ENCODE measurements at regions not wholly inside any gene's neighbourhood (a gene's known extent, or its start where the extent isn't known, plus 50 kb on each side); places are given as distances from the start of the nearest gene placed in this dataset.
A peak's percentile ranks its signal among the peaks of the same experiment; 100 is the strongest.
"Not testable (repeated sequence)": the region's sequence is repeated elsewhere in the genome, so short reads cannot be mapped to it uniquely, and the experiment has no call there.

DNA sequence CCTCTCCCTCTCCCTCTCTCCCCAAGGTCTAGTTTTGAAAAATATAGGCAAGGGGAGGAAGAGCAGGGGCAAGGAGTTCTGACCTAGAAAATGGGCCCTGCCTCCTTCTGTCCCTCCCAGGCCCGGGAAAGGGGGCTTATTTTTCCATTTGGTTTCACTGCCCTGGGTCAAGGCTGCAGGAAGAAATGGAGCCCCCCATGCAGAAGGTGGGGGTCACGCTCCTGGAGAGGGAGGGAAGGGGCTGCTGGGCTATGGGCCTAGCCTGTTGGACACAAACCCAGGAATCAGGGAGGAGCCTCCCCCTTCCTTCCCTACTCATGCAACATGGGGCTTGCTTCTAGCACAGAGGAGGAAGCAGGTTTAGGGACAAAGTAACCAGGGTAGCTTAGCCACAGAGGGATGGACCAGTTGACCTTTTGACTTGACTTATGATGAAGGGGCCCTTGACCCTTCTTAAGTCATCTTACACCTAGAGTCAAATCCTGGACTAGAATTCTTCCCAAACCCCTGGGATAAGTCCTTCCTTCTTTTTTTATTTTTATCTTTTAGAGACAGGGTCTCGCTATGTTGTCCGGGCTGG, 70.4 kb upstream of the SSBP3 start:
- no peak for DNase-seq
- intact Hi-C loops (cut with DNase I): no loop called here

DNA sequence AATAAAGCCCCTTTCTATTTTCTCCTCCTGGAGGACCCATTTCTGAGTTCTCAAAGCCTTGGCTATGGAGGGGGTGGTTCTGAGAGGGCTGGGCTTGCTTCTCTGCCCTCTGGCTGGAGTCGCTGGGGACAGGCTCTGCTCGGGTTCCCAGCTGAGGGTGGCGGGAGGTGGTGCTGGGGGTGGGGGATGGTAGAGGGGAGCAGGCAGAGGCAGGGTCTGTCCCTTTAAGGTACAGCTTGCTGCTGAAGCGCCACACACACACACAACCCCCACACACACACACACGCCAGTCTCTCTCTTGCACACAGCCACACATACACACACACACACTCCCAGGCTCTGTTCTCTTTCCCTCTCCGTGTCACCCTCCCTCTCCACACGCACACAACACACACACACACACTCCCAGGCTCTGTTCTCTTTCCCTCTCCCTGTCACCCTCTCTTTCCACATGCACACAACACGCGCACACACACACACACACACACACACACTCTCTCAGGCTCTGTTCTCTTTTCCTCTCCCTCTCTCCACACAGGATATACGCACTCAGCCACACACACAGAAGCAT, 69.8 kb upstream of the SSBP3 start:
- intact Hi-C loops (cut with DNase I): no loop called here
- peak in 2 of 42 donors; percentile 17 to 39 for DNase-seq

DNA sequence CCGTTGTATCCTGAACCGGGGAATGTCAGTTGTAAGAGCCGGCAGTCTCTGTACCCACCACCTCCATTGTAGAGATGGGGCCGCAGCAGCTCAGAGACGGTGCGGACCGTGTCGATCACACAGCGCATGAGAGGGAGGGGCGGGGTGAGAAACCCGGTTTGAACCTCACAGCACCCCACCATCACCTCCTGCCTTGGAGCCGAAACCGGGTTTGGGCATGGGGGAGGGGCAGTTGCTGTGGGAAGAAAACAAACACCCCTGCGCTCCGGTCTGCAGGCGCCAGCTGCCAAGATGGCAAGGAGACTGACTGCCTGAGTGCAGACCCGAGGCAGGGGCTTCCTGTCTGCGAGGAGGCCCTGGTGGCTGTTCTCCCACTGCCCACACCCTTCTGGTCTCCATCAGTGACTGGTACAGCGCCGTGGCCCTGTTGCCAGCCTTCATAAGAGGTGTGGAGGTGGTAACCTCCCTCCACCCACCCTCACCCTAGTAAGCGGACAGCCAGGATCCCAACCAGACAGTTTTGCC, 69.2 kb upstream of the SSBP3 start:
- intact Hi-C loops (cut with DNase I): no loop called here
- DNase-seq: peak in 3 of 42 donors; percentile 9 to 37 (median 12)

DNA sequence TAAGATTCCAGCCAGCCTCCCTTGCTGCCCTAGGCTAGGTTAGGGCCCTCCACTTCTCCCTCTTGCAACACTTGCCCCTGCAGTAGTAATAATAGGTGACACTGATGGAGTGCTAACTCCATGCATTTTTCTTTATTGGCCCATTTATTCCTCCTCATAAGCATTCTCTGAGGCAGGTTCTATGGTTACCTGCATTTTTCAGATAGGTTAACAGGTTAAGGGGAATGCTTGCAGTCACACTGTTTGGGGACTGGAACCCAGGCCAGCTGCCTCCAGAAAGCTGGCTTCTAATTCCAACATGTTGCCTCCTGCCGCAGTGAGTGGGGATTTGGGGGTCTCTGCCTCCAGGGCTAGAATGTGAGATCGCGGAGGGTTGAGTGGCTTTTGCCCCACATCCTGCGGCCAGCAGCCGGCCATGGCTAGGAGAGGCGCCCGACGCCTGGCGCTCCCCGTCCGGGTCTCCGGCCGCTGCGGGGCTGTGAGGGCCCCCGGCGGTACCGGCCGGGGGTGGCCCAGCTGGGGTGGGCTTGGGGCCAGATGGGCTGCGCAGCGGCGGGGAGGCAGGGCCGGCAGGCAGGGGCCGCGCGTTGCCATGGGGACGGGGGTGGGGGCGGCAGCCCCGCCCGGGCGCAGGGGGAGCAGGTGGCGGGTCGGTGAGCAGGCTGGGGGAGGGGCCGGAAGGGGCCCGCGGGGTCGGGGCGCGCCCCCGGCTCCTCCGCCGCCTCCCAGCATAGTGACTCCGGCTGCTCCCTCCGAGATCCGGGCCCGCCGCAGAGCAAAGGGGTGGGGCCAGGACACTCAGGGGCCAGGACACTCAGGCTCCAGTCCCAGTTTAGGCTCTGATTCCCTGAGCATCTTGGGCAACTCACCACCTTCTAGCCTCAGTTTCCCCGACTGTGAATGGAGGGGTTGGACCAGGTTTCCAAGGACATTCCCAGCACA, 68.4 kb upstream of the SSBP3 start:
- DNase-seq: peak in 2 of 42 donors; percentile 7 to 11
- intact Hi-C loops (cut with DNase I): no loop called here

DNA sequence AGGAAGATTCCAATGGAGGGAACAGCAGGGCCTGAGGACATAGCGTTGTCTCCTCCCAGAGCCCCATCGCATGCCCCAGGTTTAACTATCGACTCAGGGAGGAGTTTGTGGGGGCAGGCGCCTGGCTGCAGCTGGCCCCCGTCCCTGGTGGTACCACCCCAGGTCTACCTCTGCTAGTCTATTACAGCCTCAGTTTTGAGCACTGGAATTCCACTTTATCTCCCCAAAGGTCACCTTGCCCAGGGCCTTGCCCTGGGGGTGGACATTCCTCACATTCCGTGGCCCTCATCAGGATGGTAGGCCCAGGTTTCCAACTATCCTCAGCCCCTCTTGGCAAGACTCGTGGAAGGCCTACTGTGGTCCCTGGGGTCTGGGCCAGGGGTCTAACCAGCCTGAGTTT, 65.4 kb upstream of the SSBP3 start:
- intact Hi-C loops (cut with DNase I): no loop called here
- DNase-seq: no peak

DNA sequence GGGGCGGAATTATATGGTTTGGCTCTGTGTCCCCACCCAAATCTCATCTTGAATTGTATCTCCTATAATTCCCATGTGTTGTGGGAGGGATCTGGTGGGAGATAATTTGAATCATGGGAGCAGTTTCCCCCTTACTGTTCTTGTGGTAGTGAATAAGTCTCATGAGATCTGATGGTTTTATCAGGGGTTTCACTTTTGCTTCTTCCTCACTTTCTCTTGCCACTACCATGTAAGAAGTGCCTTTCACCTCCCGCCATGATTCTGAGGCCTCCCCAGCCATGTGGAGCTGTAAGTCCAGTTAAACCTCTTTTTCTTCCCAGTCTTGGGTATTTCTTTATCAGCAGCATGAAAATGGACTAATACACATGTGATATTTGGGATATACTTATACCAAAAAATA, 63.2 kb upstream of the SSBP3 start:
- DNase-seq; intact Hi-C loops (cut with DNase I): not testable (repeated sequence)

DNA sequence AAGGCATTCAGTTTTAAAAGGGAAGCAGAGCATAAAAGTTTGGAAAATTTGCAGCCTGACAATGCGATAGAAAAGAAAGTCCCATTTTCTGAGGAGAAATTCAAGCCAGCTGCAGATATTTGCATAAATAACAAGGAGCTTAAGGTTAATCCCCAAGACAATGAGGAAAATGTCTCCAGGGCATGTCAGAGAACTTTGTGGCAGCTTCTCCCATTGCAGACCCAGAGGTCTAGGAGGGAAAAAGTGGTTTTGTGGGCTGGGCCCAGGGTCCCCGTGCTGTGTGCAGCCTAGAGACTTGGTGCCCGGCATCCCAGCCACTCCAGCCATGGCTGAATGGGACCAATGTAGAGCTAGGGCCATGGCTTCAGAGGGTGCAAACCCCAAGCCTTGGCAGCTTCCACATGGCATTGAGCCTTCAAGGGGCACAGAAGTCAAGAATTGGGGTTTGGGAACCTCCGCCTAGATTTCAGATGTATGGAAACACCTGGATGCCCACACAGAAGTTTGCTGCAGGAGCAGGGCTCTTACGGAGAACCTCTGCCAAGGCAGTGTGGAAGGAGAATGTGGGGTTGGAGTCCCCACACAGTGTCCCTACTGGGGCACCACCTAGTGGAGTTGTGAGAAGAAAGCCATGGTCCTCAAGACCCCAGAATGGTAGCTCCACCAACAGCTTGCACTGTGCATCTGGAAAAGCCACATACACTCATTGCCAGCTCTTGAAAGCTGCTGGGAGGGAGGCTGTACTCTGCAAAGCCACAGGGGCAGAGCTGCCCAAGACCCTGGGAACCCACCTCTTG, 62.3 kb upstream of the SSBP3 start:
- DNase-seq: peak in 2 of 42 donors; percentile 1 to 7
- intact Hi-C loops (cut with DNase I): not testable (repeated sequence)

DNA sequence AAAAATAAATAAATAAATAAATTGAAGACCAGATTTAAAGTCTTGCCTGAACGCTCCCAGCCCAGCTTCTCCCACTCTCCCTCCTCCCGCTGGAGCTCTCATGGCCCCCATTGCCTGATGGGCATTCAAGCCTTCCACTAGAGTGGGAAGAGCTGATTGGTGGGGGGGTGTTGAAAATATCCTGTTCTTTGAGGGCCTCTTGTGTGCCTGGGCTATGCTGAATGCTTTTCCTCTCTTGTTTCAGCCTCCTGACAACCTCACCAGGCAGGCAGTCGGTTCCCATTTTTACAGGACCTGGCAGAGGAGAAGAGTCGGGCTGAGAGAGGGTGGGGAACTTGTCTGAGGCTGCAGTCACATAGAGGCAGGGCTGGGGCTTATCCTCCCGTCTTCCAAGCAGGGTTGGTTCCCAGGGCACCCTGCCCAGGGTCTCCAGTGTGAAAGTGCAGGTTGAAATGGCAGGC, 59.2 kb upstream of the SSBP3 start:
- peak in 6 of 42 donors; percentile 7 to 41 (median 22) for DNase-seq
- intact Hi-C loops (cut with DNase I): no loop called here

DNA sequence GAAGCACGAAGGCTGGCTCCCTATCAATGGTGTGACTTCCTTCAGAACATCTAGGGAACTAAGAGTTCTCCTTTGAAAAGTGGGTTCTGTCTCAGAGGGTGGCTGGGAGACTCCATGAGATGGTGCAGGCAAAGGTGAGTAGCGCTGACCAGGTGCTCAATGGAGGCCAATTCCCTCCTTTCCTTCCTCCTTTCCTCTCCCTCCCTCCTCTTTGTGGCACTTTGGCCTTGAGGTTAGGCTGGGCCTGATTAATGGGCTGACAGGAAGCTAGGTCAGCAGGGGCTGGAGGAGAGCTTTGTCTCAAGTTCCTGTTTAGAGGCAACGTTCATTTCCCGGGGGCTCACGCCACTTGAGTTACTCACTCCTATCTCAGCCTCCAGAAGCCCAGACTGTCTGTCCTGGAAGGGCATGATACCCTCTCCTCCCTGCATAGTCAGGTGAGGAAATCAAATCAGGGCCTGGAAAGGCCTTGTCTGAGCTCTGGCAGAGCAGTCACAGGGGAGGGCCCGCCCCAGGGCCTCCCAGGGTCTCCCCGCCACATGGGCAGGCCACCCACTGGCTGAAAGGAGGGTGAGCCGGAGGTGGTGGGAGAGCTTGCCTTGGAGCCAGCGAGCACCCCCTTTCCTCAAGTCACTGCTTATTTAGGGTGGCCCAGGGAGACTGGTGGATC, 58.4 kb upstream of the SSBP3 start:
- intact Hi-C loops (cut with DNase I): no loop called here
- DNase-seq: peak in 4 of 42 donors; percentile 5 to 27 (median 20)

DNA sequence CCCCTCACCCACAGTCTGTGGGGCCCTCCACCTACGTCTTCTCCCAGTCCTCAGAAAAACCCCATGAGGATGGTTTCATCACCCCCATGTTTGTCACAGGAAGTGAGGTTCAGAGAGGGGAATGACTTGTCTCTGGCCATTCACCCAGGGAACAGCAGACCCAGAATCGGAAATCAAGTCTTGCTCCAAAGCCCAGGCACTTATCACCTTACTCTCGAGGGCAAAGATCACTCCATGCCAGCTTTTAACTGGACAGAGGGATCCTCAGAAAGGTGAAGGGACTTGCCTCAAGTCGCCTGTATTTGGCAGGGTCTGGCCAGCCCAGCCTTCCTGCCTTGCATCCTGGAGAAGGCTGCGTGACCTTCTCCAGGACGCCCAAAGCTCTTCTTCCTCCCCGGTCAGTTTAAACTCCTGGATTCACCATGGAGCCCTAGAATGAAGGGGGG, 57.9 kb upstream of the SSBP3 start:
- intact Hi-C loops (cut with DNase I): no loop called here
- peak in 3 of 42 donors; percentile 4 to 5 (median 4) for DNase-seq

DNA sequence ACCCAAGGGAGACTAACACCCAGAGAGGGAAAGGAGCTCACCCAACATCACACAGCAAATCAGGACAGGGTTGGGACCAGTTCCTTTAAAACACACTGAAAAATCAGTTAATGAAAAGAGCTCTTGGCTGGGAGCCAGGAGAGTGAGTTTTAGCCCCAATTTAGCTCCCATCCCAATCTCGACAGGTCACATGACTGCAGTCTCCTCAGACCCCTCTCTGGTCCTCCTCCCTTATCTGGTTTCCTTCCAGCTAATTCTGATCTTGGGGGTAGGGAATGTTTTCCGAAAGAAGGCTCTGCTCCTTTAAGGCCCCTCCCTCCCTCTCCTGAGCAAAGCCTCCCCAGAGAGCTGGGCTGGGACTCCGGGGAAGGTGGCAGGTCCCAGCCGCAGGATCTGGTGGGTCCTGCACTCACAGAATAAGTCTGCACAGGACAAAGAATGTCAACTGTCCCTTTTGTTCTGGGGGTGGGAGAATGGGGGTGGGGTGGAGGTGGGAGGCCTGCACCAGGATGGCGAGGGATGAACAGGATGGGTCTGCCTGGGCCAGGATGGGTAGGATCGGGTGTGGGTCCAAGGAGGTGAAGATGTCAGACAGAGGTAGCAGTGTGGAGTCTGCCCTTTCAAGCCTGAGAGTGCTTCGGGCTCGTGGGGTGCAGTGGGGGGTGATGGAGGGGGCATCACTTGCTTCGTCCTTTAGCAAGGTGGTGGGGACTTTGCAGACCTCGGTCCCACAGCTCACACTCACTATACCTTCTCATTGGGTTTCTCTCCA, 57.3 kb upstream of the SSBP3 start:
- intact Hi-C loops (cut with DNase I): no loop called here
- peak in 2 of 42 donors; percentile 4 to 18 for DNase-seq

DNA sequence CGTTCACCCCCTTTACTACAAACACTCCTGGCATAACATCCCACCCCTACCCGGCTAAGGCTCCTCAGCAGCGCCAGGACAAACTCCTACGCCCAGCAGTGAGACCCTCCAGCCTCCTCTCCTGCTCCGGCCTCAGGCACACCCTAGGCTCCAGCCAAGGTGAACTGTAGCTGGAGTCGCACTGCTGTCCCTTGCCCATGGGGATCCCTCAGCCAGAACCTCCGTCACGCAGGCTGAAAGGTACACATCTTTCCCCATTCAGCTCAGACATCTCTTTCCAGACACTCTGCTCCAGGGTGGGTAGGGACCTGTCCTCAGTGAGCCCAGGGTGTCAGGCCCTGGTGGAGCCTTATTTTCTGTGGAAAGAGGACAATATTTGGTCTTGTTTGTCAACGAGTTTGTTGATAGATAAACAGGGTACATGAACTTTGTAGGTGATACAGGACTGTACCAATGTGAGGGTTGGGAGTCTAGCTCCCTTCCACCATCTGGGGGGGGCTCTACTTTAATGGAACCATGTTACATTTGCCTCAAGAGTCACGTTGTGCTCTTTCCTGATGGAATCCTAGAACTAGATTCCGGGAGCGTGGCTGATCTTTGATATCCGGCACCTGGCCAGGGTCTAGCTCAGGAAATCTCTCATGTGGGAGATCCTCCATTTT, 56.5 kb upstream of the SSBP3 start:
- peak in 2 of 42 donors; percentile 5 to 31 for DNase-seq
- intact Hi-C loops (cut with DNase I): no loop called here

DNA sequence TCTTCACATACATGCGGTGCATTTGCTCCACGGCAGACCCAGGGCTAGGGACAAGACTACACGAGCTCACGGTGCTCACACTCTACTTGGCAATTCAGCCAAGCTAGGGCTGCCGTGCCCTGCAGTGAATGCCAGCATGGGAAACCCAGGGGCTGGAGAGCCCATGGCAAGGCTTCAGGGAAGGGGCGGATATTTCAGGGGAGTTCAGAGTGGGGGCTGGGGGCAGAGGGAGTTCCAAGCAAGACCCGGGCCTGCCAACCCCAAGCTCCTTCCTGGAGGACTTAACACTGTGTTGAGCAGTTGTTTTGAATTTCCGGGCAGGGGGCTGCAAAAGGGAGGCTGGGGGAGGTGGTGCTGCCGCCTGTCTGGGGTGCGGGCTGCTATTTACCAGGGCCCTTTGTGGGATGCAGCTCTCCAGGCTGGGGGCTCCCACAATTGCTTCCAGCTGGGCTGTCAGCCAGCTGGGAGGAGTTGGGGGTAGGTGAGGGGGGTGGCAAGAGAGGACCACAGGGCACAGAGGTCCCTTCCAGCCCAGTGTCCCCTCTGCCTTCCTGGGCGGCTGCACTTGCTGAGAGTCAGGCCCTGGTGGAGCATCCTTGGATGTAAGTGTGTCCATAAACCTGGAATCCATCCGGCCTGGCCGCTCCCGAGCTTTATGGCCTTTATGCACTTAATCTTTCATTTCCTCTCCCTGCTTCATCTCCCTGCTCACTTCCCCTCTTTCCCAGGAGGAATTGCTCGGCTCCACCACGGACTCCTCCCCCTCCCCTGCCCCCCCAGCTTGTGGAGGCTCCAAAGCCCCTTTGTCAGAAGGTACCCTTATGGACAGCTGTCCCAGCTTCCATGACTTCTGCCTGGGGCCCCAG, 55.8 kb upstream of the SSBP3 start:
- peak in 2 of 42 donors; percentile 2 to 25 for DNase-seq
- intact Hi-C loops (cut with DNase I): no loop called here

DNA sequence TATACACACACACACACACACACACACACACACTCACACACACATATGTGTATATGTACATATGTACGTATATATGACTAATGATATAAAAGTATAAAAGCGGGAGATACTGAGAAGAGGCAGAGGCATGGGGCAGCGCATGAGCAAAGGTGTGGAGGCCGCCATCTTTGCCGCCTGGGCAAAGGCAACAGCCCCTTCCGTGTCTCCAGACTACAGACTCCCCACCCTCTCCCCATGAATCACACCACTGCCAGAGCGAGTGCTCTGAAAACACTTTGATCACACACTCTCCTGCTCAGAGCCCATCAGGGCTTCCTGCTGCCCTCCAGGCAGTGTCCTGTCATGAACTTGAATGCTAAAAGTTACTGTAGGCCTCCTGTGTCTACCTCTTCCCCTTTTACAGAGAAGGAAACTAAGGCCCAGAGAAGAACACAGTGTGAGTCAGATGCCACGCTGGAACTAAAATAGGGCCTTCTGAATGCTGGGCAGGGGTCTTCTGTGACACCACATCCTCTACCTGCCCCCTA, 54.7 kb upstream of the SSBP3 start:
- intact Hi-C loops (cut with DNase I): no loop called here
- DNase-seq: peak in 1 of 42 donors; percentile 2

DNA sequence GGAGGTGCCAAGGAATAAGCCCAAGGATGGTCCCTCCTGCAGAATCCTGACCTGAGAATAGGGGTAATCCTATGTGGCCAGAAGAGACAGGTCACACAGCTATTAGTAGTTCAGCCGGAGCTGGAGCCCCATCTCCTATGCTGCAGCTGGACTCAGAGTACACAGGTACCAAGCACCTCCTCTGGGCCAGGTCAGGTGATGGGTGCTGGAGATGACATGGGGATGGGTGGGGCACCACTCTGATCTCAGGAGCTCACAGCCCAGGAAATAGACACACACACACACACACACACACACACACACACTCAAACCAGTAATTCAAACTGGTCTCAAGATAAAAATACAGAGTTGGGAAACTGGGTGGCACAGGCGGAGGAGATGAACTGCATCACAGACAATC, 54.2 kb upstream of the SSBP3 start:
- intact Hi-C loops (cut with DNase I): no loop called here
- DNase-seq: peak in 1 of 42 donors; percentile 3

DNA sequence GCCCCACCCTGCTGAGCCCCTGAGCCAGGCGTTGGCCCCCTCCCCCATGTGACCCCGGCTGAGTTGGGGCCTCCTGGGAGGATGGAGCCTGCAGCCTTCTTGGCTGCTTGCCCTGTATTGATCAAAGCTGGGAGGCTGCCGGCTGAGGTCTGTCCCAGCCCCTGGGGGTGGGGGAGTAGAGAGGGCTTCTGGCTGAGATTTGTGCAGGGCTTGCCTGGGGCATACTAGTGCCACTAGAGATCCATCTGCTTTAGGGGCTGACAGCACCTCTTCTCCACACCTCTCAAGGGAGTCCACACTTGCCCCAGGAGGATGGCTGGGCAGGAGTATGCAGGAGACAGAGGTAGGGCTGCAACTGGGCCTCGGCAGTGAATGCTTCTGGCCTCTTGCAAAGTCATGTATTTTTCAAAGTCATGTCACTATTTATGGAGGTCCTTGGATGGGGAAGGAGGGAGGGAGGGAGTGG, 53.6 kb upstream of the SSBP3 start:
- intact Hi-C loops (cut with DNase I): no loop called here
- peak in 1 of 42 donors; percentile 6 for DNase-seq
